ENCODE measurements at regions not wholly inside any gene's neighbourhood (a gene's known extent, or its start where the extent isn't known, plus 50 kb on each side); places are given as distances from the start of the nearest gene placed in this dataset.

- H3K9me3 ChIP-seq (ENCODE audit: control insufficient read depth, insufficient read depth, low read depth, low read length), result no peaks in the 10 kb centered on the region
- H3K36me3 ChIP-seq (ENCODE audit: control insufficient read depth, insufficient read depth, low read length), result no peaks in the 10 kb centered on the region
- TF ChIP-seq EZH2 (IDR thresholded peaks at IDR 0.05; ENCODE audit: low read length, missing control alignments), result no peak
- TF ChIP-seq, protein P1, sequence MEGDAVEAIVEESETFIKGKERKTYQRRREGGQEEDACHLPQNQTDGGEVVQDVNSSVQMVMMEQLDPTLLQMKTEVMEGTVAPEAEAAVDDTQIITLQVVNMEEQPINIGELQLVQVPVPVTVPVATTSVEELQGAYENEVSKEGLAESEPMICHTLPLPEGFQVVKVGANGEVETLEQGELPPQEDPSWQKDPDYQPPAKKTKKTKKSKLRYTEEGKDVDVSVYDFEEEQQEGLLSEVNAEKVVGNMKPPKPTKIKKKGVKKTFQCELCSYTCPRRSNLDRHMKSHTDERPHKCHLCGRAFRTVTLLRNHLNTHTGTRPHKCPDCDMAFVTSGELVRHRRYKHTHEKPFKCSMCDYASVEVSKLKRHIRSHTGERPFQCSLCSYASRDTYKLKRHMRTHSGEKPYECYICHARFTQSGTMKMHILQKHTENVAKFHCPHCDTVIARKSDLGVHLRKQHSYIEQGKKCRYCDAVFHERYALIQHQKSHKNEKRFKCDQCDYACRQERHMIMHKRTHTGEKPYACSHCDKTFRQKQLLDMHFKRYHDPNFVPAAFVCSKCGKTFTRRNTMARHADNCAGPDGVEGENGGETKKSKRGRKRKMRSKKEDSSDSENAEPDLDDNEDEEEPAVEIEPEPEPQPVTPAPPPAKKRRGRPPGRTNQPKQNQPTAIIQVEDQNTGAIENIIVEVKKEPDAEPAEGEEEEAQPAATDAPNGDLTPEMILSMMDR (conservative IDR thresholded peaks at IDR 0.05 in 1 of 2, IDR thresholded peaks at IDR 0.05 in 1 of 2; ENCODE audit: low read depth in 1 of 2, low read length in 2 of 2), result no peak
- H3K4me3 ChIP-seq (replicated peaks in 1 of 4; ENCODE audit: control extremely low read depth in 1 of 4, insufficient read depth in 1 of 4, low read depth in 3 of 4, low read length in 4 of 4), result no peak overlapping the region
- H3K27ac ChIP-seq (ENCODE audit: insufficient read depth, low read length), result no peak overlapping the region
- H3K79me2 ChIP-seq (ENCODE audit: control insufficient read depth, insufficient read depth, low read length), result no peaks in the 10 kb centered on the region
- no peak overlapping the region for H2AFZ ChIP-seq (ENCODE audit: low read length)
- no peak overlapping the region for H3K9ac ChIP-seq (ENCODE audit: insufficient read depth, low read length)
- H4K20me1 ChIP-seq (ENCODE audit: control insufficient read depth, extremely low read depth, insufficient read depth, low read length), result no peaks in the 10 kb centered on the region
- H3K4me2 ChIP-seq (ENCODE audit: extremely low read depth, insufficient read depth, low read length), result no peak overlapping the region
- H3K4me1 ChIP-seq (ENCODE audit: control insufficient read depth, extremely low read depth, insufficient read depth, low read length), result no peaks in the 10 kb centered on the region
- H3K27me3 ChIP-seq (ENCODE audit: control insufficient read depth, insufficient read depth, low read length), result no peaks in the 10 kb centered on the region
- no peak for DNase-seq (ENCODE audit: low read depth in 2 of 2)
These were observed 52.5 kb upstream of the SLC25A4 start for GRCh38 chr4:185090592-185090991.

DNA sequence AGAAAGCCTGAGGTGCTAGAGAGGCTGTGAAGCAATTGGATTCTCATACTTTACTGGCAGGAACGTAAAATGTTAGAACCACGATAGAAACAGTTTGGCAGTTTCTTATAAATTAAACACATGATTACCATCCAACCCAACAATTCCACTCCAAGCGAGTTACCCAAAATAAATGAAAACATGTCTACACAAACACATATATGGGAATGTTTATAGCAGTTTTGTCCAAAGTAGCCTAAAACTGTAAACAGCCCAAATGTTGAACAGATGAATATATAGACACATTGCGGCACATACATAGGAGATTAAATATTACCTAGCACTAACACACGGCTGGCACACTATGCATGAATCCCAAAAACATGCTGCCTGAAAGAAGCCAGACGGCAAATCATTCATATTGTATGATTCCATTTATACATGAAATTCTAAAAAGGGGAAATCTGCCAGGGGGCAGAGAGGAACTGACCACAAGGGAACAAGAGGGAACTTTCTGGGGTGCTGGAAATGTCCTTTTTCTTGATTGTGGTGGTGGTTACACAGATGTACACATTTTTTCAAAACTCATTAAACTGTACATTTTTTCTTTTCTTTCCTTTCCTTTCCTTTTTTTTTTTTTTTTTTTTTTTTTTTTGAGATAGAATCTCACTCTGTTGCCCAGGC, 50.4 kb upstream of the SLC25A4 start:
- H3K9ac ChIP-seq (ENCODE audit: insufficient read depth, low read length), result no peak overlapping the region
- no peaks in the 10 kb centered on the region for H4K20me1 ChIP-seq (ENCODE audit: control insufficient read depth, extremely low read depth, insufficient read depth, low read length)
- H3K36me3 ChIP-seq (ENCODE audit: control insufficient read depth, insufficient read depth, low read length), result no peaks in the 10 kb centered on the region
- no peak overlapping the region for H3K4me2 ChIP-seq (ENCODE audit: extremely low read depth, insufficient read depth, low read length)
- no peaks in the 10 kb centered on the region for H3K79me2 ChIP-seq (ENCODE audit: control insufficient read depth, insufficient read depth, low read length)
- no peak overlapping the region for H3K27ac ChIP-seq (ENCODE audit: insufficient read depth, low read length)
- H3K27me3 ChIP-seq (ENCODE audit: control insufficient read depth, insufficient read depth, low read length), result no peaks in the 10 kb centered on the region
- H3K9me3 ChIP-seq (ENCODE audit: control insufficient read depth, insufficient read depth, low read depth, low read length), result no peaks in the 10 kb centered on the region
- TF ChIP-seq, protein P1 (conservative IDR thresholded peaks at IDR 0.05 in 1 of 2, IDR thresholded peaks at IDR 0.05 in 1 of 2; ENCODE audit: low read depth in 1 of 2, low read length in 2 of 2), result no peak
- TF ChIP-seq EZH2 (IDR thresholded peaks at IDR 0.05; ENCODE audit: low read length, missing control alignments), result no peak
- H2AFZ ChIP-seq (ENCODE audit: low read length), result no peak overlapping the region
- no peak for DNase-seq (ENCODE audit: low read depth in 2 of 2)
- H3K4me3 ChIP-seq (replicated peaks in 1 of 4; ENCODE audit: control extremely low read depth in 1 of 4, insufficient read depth in 1 of 4, low read depth in 3 of 4, low read length in 4 of 4), result no peak overlapping the region
- H3K4me1 ChIP-seq (ENCODE audit: control insufficient read depth, extremely low read depth, insufficient read depth, low read length), result no peaks in the 10 kb centered on the region
